Chondrocyte (in vitro differentiated cells): ENCODE measurements at regions not wholly inside any gene's neighbourhood (a gene's known extent, or its start where the extent isn't known, plus 50 kb on each side); places are given as distances from the start of the nearest gene placed in this dataset.

ENCODE experiments used
- DNase-seq: peaks from one replicate; pipeline ENCODE4 v3.0.0; 2021; ENCODE audit warnings: mixed read lengths, low spot score
- H3K27ac Mint-ChIP-seq: one replicate; pipeline ENCODE4 v1.8.0; 2021; ENCODE audit warnings: mild to moderate bottlenecking, moderate library complexity, mixed read lengths; ENCODE audit not compliant: unreplicated experiment
- H3K27me3 Mint-ChIP-seq: 2 replicates; pipeline ENCODE4 v1.8.0; 2021; ENCODE audit warnings: low read depth, mixed read lengths
- H3K36me3 Mint-ChIP-seq: 2 replicates; pipeline ENCODE4 v1.8.0; 2021; ENCODE audit warnings: low read depth, mixed read lengths
- H3K4me1 Mint-ChIP-seq: 2 replicates; pipeline ENCODE4 v1.8.0; 2021; ENCODE audit warnings: low read depth, mild to moderate bottlenecking, mixed read lengths
- H3K4me3 Mint-ChIP-seq: one replicate; pipeline ENCODE4 v1.8.0; 2021; ENCODE audit warnings: mild to moderate bottlenecking, moderate library complexity, mixed read lengths; ENCODE audit not compliant: unreplicated experiment
- H3K9me3 Mint-ChIP-seq: 2 replicates; pipeline ENCODE4 v1.8.0; 2021; ENCODE audit warnings: low read depth, mixed read lengths
- TF ChIP-seq, protein P1 (sequence below): fragments of 200-600 bp; sonication (generic); IDR thresholded peaks from 2 replicates; pipeline ENCODE4 v1.5.0; 2021; ENCODE audit warnings: antibody characterized with exemption, mild to moderate bottlenecking, moderate library complexity

DNA sequence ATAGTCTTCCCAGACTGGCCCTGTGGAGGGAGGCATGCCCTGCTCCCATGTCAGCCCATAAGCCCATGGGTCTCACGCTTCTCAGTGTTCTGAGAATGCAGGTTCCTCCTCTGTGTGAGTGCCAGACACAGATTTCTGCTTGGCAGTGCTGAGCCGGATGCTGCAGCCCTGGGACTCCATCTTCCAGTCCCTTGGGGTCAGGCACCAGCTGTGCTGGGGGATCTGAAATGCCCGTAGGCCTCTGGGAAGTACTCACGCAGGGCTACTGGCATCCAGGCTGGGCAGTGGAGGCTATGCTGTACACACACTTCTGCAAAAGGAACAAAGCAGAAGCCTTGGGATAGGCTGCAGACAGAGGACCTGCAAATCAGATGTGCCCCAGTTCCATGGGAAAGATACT, 1944.6 kb downstream of the EFNA5 start:
- H3K4me1 Mint-ChIP-seq = peaks cover 5% of the 10 kb centered on the region
- TF ChIP-seq, protein P1, sequence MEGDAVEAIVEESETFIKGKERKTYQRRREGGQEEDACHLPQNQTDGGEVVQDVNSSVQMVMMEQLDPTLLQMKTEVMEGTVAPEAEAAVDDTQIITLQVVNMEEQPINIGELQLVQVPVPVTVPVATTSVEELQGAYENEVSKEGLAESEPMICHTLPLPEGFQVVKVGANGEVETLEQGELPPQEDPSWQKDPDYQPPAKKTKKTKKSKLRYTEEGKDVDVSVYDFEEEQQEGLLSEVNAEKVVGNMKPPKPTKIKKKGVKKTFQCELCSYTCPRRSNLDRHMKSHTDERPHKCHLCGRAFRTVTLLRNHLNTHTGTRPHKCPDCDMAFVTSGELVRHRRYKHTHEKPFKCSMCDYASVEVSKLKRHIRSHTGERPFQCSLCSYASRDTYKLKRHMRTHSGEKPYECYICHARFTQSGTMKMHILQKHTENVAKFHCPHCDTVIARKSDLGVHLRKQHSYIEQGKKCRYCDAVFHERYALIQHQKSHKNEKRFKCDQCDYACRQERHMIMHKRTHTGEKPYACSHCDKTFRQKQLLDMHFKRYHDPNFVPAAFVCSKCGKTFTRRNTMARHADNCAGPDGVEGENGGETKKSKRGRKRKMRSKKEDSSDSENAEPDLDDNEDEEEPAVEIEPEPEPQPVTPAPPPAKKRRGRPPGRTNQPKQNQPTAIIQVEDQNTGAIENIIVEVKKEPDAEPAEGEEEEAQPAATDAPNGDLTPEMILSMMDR = no peak
- H3K27ac Mint-ChIP-seq = no peak overlapping the region
- peaks cover 26% of the 10 kb centered on the region for H3K9me3 Mint-ChIP-seq
- no peaks in the 10 kb centered on the region for H3K27me3 Mint-ChIP-seq
- no peak for DNase-seq
- no peak overlapping the region for H3K4me3 Mint-ChIP-seq
- peaks cover 4% of the 10 kb centered on the region for H3K36me3 Mint-ChIP-seq

DNA sequence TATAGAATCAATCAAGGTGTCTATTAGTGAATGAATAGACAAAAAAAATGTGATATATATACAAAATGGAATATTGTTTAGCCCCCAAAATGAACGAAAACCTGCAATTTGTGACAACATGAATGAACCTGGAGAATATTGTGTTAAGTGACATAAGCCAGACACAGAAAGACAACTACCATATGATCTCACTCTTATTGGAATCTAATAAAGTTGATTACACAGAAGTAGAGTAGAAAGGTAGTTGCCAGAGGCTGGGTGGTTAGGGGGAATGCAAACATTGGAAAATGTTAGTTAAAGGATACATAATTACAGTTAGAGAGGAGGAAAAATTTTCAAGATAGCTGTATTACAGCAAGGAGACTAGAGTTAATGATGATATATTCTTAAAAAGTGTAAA, 1962.3 kb downstream of the EFNA5 start:
- no peak for DNase-seq
- Mint-ChIP-seq H3K27ac (no peak overlapping the region), H3K27me3 (no peaks in the 10 kb centered on the region), H3K4me1 (no peaks in the 10 kb centered on the region), H3K36me3 (peaks cover 8% of the 10 kb centered on the region), H3K4me3 (no peak overlapping the region), H3K9me3 (peaks cover 31% of the 10 kb centered on the region)
- TF ChIP-seq, protein P1 = no peak

DNA sequence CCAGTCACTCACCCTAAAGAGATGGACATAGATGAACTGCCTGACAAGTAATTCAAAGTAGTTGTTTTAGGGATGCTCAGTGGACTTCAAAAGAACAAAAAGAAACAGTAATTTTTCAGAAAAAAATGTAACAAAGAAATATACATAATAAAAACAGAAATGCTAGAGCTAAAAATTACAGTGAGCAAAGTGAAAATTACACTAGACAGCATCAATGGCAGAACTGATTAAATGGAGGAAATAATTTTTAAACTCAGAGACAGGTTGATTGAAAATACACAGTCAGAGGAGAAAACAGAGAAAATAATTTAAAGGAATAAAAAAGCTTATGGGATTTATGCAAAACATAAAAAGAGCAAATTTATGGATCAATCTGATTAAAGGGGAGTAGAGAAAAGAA, 1968.4 kb downstream of the EFNA5 start:
- no peak overlapping the region for H3K27ac Mint-ChIP-seq
- H3K9me3 Mint-ChIP-seq = peaks cover 59% of the 10 kb centered on the region
- H3K27me3 Mint-ChIP-seq = no peaks in the 10 kb centered on the region
- H3K4me3 Mint-ChIP-seq = no peak overlapping the region
- H3K4me1 Mint-ChIP-seq = no peaks in the 10 kb centered on the region
- H3K36me3 Mint-ChIP-seq = peaks cover 13% of the 10 kb centered on the region
- no peak for DNase-seq
- TF ChIP-seq, protein P1 = no peak

DNA sequence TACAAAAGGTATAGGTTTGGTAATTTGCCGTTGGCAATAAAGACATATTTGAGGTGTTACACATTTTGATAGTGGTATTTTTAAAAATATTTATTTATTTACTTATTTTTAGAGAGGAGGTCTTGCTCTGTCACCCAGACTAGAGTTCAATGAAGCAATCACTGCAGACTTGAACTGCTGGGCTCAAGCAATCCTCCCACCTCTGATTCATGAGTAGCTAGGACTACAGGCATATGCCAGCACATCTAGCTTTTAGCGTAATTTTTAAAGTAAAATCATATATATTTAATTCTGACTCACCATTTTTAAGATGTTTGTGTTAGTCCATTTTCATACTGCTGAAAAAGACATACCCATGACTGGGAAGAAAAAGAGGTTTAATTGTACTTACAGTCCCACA, 1974.3 kb downstream of the EFNA5 start:
- no peaks in the 10 kb centered on the region for H3K27me3 Mint-ChIP-seq
- H3K4me3 Mint-ChIP-seq = no peak overlapping the region
- no peak overlapping the region for H3K27ac Mint-ChIP-seq
- DNase-seq = no peak
- TF ChIP-seq, protein P1 = no peak
- no peaks in the 10 kb centered on the region for H3K4me1 Mint-ChIP-seq
- peaks cover 26% of the 10 kb centered on the region for H3K9me3 Mint-ChIP-seq
- peaks cover 1% of the 10 kb centered on the region for H3K36me3 Mint-ChIP-seq

DNA sequence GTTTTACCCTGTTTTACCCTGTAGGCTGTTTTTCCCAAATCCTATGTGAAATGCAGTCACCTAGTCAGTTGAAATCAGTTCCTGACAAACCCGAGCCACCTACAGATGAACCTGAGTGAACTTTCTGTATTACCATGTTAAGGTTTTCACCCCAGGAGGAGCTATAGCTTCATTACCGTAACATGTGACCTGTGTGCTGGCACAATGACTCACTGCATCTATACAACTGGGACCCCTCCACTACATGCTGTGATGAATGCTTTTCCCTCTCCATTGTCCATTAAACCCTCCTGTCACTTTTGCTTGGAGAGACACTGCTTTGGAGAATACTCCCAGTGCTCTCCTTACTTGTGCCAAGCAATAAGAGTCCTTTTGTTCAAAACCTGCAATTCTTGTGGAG, 1974.8 kb downstream of the EFNA5 start:
- Mint-ChIP-seq H3K27ac (no peak overlapping the region), H3K4me1 (no peaks in the 10 kb centered on the region), H3K36me3 (no peaks in the 10 kb centered on the region), H3K9me3 (peaks cover 21% of the 10 kb centered on the region), H3K4me3 (no peak overlapping the region), H3K27me3 (no peaks in the 10 kb centered on the region)
- no peak for DNase-seq
- TF ChIP-seq, protein P1 = no peak
